Lower leg skin (tissue), 4 donors: ENCODE measurements at regions not wholly inside any gene's neighbourhood (a gene's known extent, or its start where the extent isn't known, plus 50 kb on each side); places are given as distances from the start of the nearest gene placed in this dataset.
"Not testable (repeated sequence)": the region's sequence is repeated elsewhere in the genome, so short reads cannot be mapped to it uniquely, and the experiment has no call there.

Experiments
- DNase-seq, 2 donors: peaks; one replicate each; pipeline ENCODE4 v3.0.0-alpha.2; 2019; ENCODE audit warnings: low spot score in 2 of 2
- H3K4me3 ChIP-seq: fragments of 200-600 bp; sonication (generic); 2 replicates; pipeline ENCODE4 v1.5.1; 2017; ENCODE audit warnings: mild to moderate bottlenecking, low read depth; ENCODE audit not compliant: poor library complexity, severe bottlenecking
- WGBS, 2 donors: methylation state at CpG; one replicate each; pipeline ENCODE4 v1.1.5; 2018; 5-methylcytosine and 5-hydroxymethylcytosine counted together
- intact Hi-C: fragments of 100-400 bp; cut with DNase I; formaldehyde crosslinking; loops from one replicate; pipeline ENCODE4 v1.15.0; 2023; ENCODE audit warnings: low total_unique reads
- microRNA counts, 2 donors: library from miRNA; unstranded; fragments of <30 nt; microRNA quantifications; one replicate each; lab custom pipeline; 2016
- microRNA-seq, 2 donors: library from miRNA; unstranded; fragments of <30 nt; microRNA quantifications; one replicate each; pipeline ENCODE4, GENCODE V29; 2016; ENCODE audit warnings: borderline replicate concordance in 2 of 2, borderline number of aligned reads in 1 of 2

DNA sequence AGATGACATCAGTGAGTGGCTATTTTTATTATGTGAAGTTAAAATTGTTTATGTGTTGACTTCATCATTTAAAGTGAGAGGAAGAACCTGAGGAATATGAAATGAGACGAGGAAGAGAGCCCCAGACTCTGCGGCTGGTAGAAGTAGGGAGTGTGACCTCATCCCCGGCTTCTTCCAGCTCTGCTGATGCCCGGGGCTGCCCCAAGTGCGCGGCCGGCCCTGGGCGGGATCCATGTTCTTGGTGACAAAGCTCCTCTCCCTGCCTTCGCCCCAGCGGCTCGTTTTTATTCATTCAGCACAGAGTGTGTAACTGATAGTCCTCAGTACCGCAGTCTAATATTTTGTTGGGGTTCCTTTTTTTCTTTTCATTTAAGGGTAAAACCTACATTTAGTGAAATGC, 185.5 kb upstream of the GOLGA6L22 start:
- H3K4me3 ChIP-seq, DNase-seq, intact Hi-C loops: not testable (repeated sequence)
- WGBS, 2 donors, result 86 to 88% methylated on average over 12 of the region's 12 CpGs

DNA sequence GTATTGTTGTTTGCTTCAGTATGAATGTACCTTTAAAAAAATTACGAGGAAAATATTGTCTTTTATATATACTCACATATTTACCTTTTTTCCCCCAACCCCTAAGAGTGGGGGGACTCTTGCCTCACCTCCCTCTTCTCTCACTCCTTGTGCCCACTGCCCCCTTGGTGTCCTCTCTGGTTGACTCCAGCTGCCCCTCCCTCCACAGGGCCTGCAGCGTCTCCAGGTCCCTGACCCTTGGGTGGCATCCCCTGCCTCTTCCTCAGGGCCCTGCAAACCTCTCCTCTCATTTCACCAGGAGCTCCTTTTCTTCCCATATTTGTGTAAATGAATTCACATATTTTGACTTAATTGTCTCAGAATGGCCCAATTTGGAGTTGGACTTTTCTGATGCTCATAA, 184.3 kb upstream of the GOLGA6L22 start:
- intact Hi-C loops, H3K4me3 ChIP-seq, DNase-seq: not testable (repeated sequence)
- WGBS, 2 donors, result 69% methylated on average over 2 of the region's 2 CpGs

DNA sequence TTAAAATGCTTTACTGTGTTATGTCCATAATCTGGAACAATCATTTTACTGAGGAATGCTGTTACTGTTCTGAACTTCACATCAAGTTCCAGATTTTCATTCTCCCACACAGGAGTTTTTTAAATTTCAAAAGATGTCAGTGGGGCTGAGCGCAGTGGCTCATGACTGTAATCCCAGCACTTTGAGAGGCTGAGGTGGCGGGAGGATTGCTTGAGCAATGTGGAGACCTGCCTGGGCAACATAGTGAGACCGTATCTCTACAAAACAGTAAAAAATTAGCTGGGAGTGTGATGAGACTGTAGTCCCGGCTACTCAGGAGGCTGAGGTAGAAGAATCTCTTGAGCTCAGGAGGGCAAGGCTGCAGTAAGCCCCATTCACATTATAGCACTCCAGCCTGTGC, 177.9 kb upstream of the GOLGA6L22 start:
- H3K4me3 ChIP-seq, DNase-seq, intact Hi-C loops: not testable (repeated sequence)
- WGBS, 2 donors, result 84 to 85% methylated on average over 4 of the region's 4 CpGs

DNA sequence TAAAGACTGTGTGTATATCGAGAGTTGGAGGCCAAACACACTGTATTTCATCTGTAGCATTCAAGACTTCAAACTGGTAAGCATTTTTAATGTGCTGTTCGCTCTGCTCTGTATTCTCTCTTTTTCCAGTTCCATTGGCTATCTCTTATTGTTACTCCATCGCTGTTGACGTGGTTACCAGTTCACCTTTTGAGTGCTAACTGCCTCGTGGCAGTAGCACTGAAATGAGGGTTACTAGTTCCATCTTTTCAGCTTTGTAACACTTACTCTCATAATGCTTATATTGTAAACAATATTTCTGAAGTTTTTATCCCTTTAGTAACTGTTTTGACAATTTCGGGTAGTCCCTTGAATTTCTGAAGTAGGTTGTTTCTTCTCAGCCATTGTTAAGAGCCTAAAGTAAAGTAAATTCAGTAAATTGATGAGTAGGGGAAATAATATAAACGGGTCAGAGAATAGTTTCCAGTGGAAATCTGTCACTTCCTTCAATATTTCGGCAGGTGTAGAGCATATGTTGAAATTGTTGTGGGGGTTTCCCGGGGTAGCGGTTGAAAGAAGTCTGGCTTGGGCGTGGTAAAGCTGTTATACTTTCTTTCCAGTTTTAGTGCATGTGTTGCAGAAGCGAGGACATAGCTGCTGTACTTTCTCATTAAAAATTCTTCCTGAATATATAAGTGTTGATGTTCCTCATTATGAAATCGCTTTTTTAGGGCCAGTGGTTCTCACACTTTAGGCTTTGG, 175.7 kb upstream of the GOLGA6L22 start:
- WGBS, 2 donors, result 54 to 58% methylated on average over 13 of the region's 13 CpGs
- intact Hi-C loops, H3K4me3 ChIP-seq, DNase-seq: not testable (repeated sequence)

DNA sequence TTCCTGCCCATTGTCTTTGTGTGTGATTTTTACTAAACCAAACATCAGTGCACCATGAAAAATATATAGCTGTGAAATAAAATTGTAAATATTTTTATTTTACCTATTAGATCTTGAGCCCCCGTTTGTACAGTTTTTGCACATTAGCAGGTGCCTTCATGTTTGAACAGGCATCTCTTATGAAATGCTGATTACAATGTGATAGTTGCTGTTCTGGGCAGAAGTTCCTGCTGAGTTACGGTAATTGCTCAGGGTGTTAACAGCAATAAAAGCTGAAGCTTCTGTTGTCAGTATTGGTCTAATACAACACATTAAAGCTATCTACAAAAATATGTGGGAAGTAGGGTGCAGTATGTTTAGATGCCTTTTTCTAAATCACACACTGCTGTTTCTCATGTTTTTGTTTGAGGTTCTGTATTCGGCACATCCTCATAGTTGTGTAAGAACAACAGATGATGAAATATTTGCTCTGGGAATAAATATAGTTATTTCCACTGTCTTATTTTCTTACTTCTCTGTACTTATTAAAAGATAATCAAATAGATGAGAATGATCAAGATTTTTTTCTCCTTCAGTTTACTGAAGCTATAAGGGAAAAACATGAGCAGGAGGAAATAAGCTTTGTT, 173.8 kb upstream of the GOLGA6L22 start:
- WGBS, 2 donors, result 67 to 72% methylated on average over 3 of the region's 3 CpGs
- H3K4me3 ChIP-seq, DNase-seq, intact Hi-C loops: not testable (repeated sequence)

DNA sequence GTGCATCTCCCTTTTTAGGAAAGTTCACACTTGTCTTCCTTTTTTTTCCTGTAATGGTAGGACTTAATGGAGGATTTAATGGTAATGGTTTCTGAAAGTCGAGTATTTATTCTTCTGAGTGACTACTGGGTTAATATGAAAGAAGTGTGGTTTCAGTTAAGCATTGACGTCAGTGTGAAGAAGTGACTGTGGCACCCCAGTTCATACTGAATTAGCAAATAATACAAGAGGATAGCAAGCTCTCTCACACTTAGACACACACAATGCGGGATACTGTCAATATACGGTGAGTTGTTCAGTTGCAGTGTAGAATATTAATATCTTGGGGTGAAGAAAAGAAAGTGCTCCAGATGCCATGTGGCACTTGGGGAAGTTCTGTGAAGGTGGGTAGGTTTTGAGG, 167.6 kb upstream of the GOLGA6L22 start:
- H3K4me3 ChIP-seq, intact Hi-C loops, DNase-seq: not testable (repeated sequence)
- WGBS, 2 donors, result 68 to 71% methylated on average over 4 of the region's 4 CpGs

DNA sequence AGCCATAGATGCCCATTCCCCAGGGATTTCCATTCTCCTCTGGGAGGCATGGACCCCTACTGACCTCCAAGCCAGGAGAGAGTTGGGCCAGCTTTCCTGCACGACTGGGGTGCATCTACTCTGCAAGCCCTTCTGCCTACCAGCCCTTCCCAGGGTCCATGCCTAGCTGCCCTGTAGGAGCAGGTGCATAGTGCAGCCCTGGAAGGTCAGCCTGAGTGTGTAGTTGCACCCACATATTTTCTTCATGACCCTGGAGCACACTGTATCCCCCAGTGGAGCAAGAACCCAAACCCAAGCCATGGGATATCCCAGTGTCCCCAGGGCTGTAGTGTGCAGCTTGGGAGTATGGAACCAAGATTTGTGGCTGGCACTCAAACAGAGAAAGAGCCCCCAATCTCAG, 155.6 kb upstream of the GOLGA6L22 start:
- H3K4me3 ChIP-seq, intact Hi-C loops, DNase-seq: not testable (repeated sequence)
- no CpG with 5 or more reads among the region's 1 CpG for WGBS, 2 donors

MicroRNA genes in the stretch of these regions (microRNA counts, 767-probe panel; counts per million panel counts)
- 0 to 358 counts per million in 2 donors for microRNA hsa-miR-1268a (lab: Ali Mortazavi, UCI)

Small RNAs in the stretch of these regions (microRNA-seq; reads per million reads assigned to microRNA genes)
- gene MIR1268A, result 0 reads per million in 2 donors
